Uterus (tissue), 2 donors: ENCODE measurements at regions not wholly inside any gene's neighbourhood (a gene's known extent, or its start where the extent isn't known, plus 50 kb on each side); places are given as distances from the start of the nearest gene placed in this dataset.

Experiments used
- POLR2A ChIP-seq, 2 donors: fragments of 450-650 bp; IDR thresholded peaks; one replicate each; pipeline ENCODE4 v1.6.1; 2016; ENCODE audit warnings: antibody characterized with exemption in 2 of 2, mild to moderate bottlenecking in 1 of 2, moderate library complexity in 1 of 2
- TF ChIP-seq, protein P1 (sequence below), 4 experiments: fragments of 200-600 bp in 2 of 4; fragments of 450-650 bp in 2 of 4; sonication (generic) in 2 of 4; IDR thresholded peaks; one replicate each; pipeline ENCODE4 v1.5.1; 2016 to 2019; ENCODE audit warnings: antibody characterized with exemption in 4 of 4, mild to moderate bottlenecking in 2 of 4, moderate library complexity in 1 of 4

- TF ChIP-seq, protein P1, sequence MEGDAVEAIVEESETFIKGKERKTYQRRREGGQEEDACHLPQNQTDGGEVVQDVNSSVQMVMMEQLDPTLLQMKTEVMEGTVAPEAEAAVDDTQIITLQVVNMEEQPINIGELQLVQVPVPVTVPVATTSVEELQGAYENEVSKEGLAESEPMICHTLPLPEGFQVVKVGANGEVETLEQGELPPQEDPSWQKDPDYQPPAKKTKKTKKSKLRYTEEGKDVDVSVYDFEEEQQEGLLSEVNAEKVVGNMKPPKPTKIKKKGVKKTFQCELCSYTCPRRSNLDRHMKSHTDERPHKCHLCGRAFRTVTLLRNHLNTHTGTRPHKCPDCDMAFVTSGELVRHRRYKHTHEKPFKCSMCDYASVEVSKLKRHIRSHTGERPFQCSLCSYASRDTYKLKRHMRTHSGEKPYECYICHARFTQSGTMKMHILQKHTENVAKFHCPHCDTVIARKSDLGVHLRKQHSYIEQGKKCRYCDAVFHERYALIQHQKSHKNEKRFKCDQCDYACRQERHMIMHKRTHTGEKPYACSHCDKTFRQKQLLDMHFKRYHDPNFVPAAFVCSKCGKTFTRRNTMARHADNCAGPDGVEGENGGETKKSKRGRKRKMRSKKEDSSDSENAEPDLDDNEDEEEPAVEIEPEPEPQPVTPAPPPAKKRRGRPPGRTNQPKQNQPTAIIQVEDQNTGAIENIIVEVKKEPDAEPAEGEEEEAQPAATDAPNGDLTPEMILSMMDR (IDR thresholded peaks at IDR 0.05) = no peak
- TF ChIP-seq POLR2A (IDR thresholded peaks at IDR 0.05) = no peak
Measured at GRCh38 chr14:34119107-34119858, 168.4 kb upstream of the EGLN3 start.
